ENCODE measurements at regions not wholly inside any gene's neighbourhood (a gene's known extent, or its start where the extent isn't known, plus 50 kb on each side); places are given as distances from the start of the nearest gene placed in this dataset.

GRCh38 chr2:19207452-19207851 lies 151.0 kb downstream of the OSR1 start:
- Histone ChIP-seq H3K36me3 (replicated peaks in 1 of 2; ENCODE audit: control insufficient read depth in 1 of 2, insufficient read depth in 2 of 2, low read length in 2 of 2) (no peaks in the 10 kb centered on the region), H2AFZ (ENCODE audit: low read length) (no peak overlapping the region), H3K4me2 (ENCODE audit: low read depth, low read length) (no peak overlapping the region), H4K20me1 (ENCODE audit: insufficient read depth, low read length) (no peaks in the 10 kb centered on the region), H3K27me3 (ENCODE audit: control insufficient read depth in 1 of 2, insufficient read depth in 2 of 2, low read length in 2 of 2) (no peaks in the 10 kb centered on the region), H3K27ac (ENCODE audit: extremely low read length, insufficient read depth, low read length) (no peak overlapping the region), H3K79me2 (ENCODE audit: insufficient read depth, low read length) (no peaks in the 10 kb centered on the region), H3K9me3 (ENCODE audit: low read length) (no peaks in the 10 kb centered on the region), H3K4me1 (ENCODE audit: insufficient read depth, low read length) (no peaks in the 10 kb centered on the region), H3K9ac (ENCODE audit: insufficient read depth, low read depth, low read length) (no peak overlapping the region), H3K4me3 (replicated peaks in 1 of 3; ENCODE audit: insufficient read depth in 1 of 3, low read depth in 2 of 3, low read length in 3 of 3) (no peak overlapping the region)
- POLR2A ChIA-PET: no interaction called here
- no peak for FAIRE-seq
- no peak for DNase-seq (ENCODE audit: low spot score)
- no TSS peak for BruUV-seq (replicated peaks)
- 76% methylated on average over 8 of the region's 8 CpGs for WGBS (ENCODE audit: low lambda C conversion rate)
- intact Hi-C loops (cut with micrococcal nuclease; ENCODE audit: unreplicated experiment) (no loop called here), in situ Hi-C loops (cut with HindIII; ENCODE audit: extremely low pct_ligation_motif_present, low pct_unique_long_range_greater_than_20kb) (no loop called here)
- CTCF ChIA-PET (ENCODE audit: low intra/inter-chr PET ratio, low total read pairs): no interaction called here
- ATAC-seq: no peak
- TF ChIP-seq SNRNP70 (IDR thresholded peaks at IDR 0.05; ENCODE audit: low read depth, low read length) (no peak), DNMT3B (CRISPR knock-in tag; conservative IDR thresholded peaks at IDR 0.05) (no peak), NBN (conservative IDR thresholded peaks at IDR 0.05) (no peak), ATF2 (CRISPR knock-in tag; IDR thresholded peaks at IDR 0.05) (no peak), ZNF768 (CRISPR knock-in tag; IDR thresholded peaks at IDR 0.05) (no peak), SALL1 (CRISPR knock-in tag; IDR thresholded peaks at IDR 0.05) (no peak), ZMAT3 (CRISPR knock-in tag; conservative IDR thresholded peaks at IDR 0.05) (no peak), MAFK (conservative IDR thresholded peaks at IDR 0.05 in 1 of 2, IDR thresholded peaks at IDR 0.05 in 1 of 2; ENCODE audit: low read length in 2 of 2) (no peak), RFX1 (IDR thresholded peaks at IDR 0.05) (no peak), SPEN (CRISPR knock-in tag; IDR thresholded peaks at IDR 0.05; ENCODE audit: low read depth) (no peak), ZMAT5 (CRISPR knock-in tag; IDR thresholded peaks at IDR 0.05; ENCODE audit: borderline replicate concordance, low read depth) (no peak), SP140L (CRISPR knock-in tag; IDR thresholded peaks at IDR 0.05; ENCODE audit: borderline replicate concordance) (no peak), SAP130 (CRISPR knock-in tag; IDR thresholded peaks at IDR 0.05; ENCODE audit: low read depth) (no peak), ZNF672 (CRISPR knock-in tag; IDR thresholded peaks at IDR 0.05) (no peak), CBX2 (IDR thresholded peaks at IDR 0.05; ENCODE audit: low read depth, low read length) (no peak), CBX2 (CRISPR knock-in tag; IDR thresholded peaks at IDR 0.05; ENCODE audit: low read depth) (no peak)
- TF ChIP-seq, protein P1, sequence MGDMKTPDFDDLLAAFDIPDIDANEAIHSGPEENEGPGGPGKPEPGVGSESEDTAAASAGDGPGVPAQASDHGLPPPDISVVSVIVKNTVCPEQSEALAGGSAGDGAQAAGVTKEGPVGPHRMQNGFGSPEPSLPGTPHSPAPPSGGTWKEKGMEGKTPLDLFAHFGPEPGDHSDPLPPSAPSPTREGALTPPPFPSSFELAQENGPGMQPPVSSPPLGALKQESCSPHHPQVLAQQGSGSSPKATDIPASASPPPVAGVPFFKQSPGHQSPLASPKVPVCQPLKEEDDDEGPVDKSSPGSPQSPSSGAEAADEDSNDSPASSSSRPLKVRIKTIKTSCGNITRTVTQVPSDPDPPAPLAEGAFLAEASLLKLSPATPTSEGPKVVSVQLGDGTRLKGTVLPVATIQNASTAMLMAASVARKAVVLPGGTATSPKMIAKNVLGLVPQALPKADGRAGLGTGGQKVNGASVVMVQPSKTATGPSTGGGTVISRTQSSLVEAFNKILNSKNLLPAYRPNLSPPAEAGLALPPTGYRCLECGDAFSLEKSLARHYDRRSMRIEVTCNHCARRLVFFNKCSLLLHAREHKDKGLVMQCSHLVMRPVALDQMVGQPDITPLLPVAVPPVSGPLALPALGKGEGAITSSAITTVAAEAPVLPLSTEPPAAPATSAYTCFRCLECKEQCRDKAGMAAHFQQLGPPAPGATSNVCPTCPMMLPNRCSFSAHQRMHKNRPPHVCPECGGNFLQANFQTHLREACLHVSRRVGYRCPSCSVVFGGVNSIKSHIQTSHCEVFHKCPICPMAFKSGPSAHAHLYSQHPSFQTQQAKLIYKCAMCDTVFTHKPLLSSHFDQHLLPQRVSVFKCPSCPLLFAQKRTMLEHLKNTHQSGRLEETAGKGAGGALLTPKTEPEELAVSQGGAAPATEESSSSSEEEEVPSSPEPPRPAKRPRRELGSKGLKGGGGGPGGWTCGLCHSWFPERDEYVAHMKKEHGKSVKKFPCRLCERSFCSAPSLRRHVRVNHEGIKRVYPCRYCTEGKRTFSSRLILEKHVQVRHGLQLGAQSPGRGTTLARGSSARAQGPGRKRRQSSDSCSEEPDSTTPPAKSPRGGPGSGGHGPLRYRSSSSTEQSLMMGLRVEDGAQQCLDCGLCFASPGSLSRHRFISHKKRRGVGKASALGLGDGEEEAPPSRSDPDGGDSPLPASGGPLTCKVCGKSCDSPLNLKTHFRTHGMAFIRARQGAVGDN (CRISPR knock-in tag; IDR thresholded peaks at IDR 0.05): no peak
- TF ChIP-seq, protein P2, sequence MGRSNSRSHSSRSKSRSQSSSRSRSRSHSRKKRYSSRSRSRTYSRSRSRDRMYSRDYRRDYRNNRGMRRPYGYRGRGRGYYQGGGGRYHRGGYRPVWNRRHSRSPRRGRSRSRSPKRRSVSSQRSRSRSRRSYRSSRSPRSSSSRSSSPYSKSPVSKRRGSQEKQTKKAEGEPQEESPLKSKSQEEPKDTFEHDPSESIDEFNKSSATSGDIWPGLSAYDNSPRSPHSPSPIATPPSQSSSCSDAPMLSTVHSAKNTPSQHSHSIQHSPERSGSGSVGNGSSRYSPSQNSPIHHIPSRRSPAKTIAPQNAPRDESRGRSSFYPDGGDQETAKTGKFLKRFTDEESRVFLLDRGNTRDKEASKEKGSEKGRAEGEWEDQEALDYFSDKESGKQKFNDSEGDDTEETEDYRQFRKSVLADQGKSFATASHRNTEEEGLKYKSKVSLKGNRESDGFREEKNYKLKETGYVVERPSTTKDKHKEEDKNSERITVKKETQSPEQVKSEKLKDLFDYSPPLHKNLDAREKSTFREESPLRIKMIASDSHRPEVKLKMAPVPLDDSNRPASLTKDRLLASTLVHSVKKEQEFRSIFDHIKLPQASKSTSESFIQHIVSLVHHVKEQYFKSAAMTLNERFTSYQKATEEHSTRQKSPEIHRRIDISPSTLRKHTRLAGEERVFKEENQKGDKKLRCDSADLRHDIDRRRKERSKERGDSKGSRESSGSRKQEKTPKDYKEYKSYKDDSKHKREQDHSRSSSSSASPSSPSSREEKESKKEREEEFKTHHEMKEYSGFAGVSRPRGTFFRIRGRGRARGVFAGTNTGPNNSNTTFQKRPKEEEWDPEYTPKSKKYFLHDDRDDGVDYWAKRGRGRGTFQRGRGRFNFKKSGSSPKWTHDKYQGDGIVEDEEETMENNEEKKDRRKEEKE (IDR thresholded peaks at IDR 0.05): no peak
